Glutamatergic neuron (in vitro differentiated cells): ENCODE measurements at regions not wholly inside any gene's neighbourhood (a gene's known extent, or its start where the extent isn't known, plus 50 kb on each side); places are given as distances from the start of the nearest gene placed in this dataset.
A peak's percentile ranks its signal among the peaks of the same experiment; 100 is the strongest.

Experiments used
- DNase-seq: peaks from one replicate; pipeline ENCODE4 v3.0.0; 2022
- H3K27ac Mint-ChIP-seq: one replicate; pipeline ENCODE4 v1.8.0; 2020; ENCODE audit warnings: mild to moderate bottlenecking, mixed read lengths, inconsistent platforms; ENCODE audit not compliant: unreplicated experiment
- H3K27me3 Mint-ChIP-seq: one replicate; pipeline ENCODE4 v1.8.0; 2020; ENCODE audit warnings: mild to moderate bottlenecking, moderate library complexity, mixed read lengths, inconsistent platforms; ENCODE audit not compliant: unreplicated experiment
- H3K36me3 Mint-ChIP-seq: one replicate; pipeline ENCODE4 v1.8.0; 2020; ENCODE audit warnings: mild to moderate bottlenecking, mixed read lengths, inconsistent platforms; ENCODE audit not compliant: unreplicated experiment
- H3K4me1 Mint-ChIP-seq: one replicate; pipeline ENCODE4 v1.8.0; 2020; ENCODE audit warnings: mild to moderate bottlenecking, low read depth, mixed read lengths, inconsistent platforms; ENCODE audit not compliant: unreplicated experiment
- H3K4me3 Mint-ChIP-seq: one replicate; pipeline ENCODE4 v1.8.0; 2020; ENCODE audit warnings: mild to moderate bottlenecking, mixed read lengths, inconsistent platforms; ENCODE audit not compliant: unreplicated experiment
- H3K9me3 Mint-ChIP-seq: one replicate; pipeline ENCODE4 v1.8.0; 2020; ENCODE audit warnings: mild to moderate bottlenecking, moderate library complexity, mixed read lengths, inconsistent platforms; ENCODE audit not compliant: unreplicated experiment
- CTCF ChIP-seq: fragments of 200-600 bp; sonication (generic); IDR thresholded peaks from one replicate; pipeline ENCODE4 v1.5.0; 2021; ENCODE audit not compliant: partially characterized antibody, unreplicated experiment

- Mint-ChIP-seq H3K9me3 (no peaks in the 10 kb centered on the region), H3K27me3 (no peaks in the 10 kb centered on the region), H3K27ac (no peak overlapping the region), H3K4me3 (no peak overlapping the region), H3K4me1 (peaks cover 8% of the 10 kb centered on the region), H3K36me3 (no peaks in the 10 kb centered on the region)
- peak; percentile 56 for TF ChIP-seq CTCF
- DNase-seq: no peak
These were observed 1857.8 kb upstream of the WWC1 start for GRCh38 chr5:166433679-166434078.

DNA sequence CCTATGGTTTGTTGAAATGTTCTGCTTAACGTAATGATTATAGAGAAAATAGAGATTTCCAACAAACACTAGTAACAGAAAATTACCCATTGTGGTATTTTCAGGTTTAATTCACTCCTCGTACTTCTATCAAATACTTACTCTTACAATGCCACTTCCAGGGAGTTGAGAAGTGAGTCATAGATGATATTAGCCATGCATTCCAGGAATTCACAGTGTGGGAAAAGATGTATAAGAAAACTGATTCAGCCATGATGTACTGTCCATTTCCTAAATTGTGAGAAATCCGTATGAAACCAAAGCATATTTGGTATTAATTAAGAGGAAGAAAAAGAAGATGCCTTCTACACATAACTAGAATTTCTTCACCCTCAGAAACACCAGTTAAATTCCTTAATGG, 1854.6 kb upstream of the WWC1 start:
- Mint-ChIP-seq H3K36me3 (no peaks in the 10 kb centered on the region), H3K4me1 (peaks cover 2% of the 10 kb centered on the region), H3K27ac (no peak overlapping the region), H3K27me3 (no peaks in the 10 kb centered on the region), H3K4me3 (no peak overlapping the region), H3K9me3 (peaks cover 2% of the 10 kb centered on the region)
- TF ChIP-seq CTCF: no peak
- no peak for DNase-seq

DNA sequence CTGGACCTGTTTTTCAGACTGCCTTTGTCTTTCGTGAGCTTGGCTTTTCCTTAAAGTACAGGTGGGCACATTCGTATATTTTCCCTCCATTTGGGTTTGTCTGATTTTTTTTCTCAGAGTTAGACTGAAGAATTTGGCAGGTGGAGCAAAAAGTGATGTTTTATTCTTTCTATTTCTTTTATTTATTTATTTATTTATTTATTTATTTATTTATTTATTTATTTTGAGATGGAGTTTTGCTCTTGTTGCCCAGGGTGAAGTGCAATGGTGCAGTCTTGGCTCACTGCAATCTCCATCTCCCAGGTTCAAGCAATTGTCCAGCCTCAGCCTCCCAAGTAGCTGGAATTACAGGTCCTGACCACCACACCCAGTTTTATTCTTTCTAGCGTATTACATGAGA, 1805.1 kb upstream of the WWC1 start:
- no peak for DNase-seq
- Mint-ChIP-seq H3K36me3 (peaks cover 3% of the 10 kb centered on the region), H3K4me1 (no peaks in the 10 kb centered on the region), H3K4me3 (no peak overlapping the region), H3K9me3 (no peaks in the 10 kb centered on the region), H3K27ac (no peak overlapping the region), H3K27me3 (no peaks in the 10 kb centered on the region)
- no peak for TF ChIP-seq CTCF

DNA sequence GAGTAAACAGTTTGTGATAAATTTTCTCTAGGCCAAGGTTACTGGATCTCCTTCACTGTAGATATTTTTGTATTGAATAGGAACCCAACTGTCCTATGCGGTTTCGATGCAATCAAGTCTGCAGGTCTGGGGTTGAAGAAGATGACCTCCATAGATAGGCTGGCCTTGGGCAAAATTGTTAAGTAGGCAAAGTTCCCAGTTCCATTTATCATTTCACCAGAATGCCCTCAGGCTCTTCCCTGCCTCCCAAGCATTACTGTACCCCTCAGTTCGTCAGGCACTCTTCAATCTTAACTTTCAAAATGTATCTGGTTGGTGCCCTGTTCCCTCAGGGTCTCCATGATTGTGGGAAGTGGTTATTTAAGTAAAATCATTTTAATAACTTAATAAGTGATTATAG, 1802.9 kb upstream of the WWC1 start:
- H3K27me3 Mint-ChIP-seq: no peaks in the 10 kb centered on the region
- H3K27ac Mint-ChIP-seq: no peak overlapping the region
- no peak for TF ChIP-seq CTCF
- no peak for DNase-seq
- H3K4me3 Mint-ChIP-seq: no peak overlapping the region
- H3K36me3 Mint-ChIP-seq: peaks cover 1% of the 10 kb centered on the region
- no peaks in the 10 kb centered on the region for H3K9me3 Mint-ChIP-seq
- no peaks in the 10 kb centered on the region for H3K4me1 Mint-ChIP-seq

GRCh38 chr5:166493040-166493439, 1798.4 kb upstream of the WWC1 start:
- no peaks in the 10 kb centered on the region for H3K27me3 Mint-ChIP-seq
- no peak for TF ChIP-seq CTCF
- no peaks in the 10 kb centered on the region for H3K9me3 Mint-ChIP-seq
- no peaks in the 10 kb centered on the region for H3K4me1 Mint-ChIP-seq
- no peak for DNase-seq
- H3K4me3 Mint-ChIP-seq: no peak overlapping the region
- no peak overlapping the region for H3K27ac Mint-ChIP-seq
- H3K36me3 Mint-ChIP-seq: no peaks in the 10 kb centered on the region
